ENCODE measurements at regions not wholly inside any gene's neighbourhood (a gene's known extent, or its start where the extent isn't known, plus 50 kb on each side); places are given as distances from the start of the nearest gene placed in this dataset.
"Not testable (repeated sequence)": the region's sequence is repeated elsewhere in the genome, so short reads cannot be mapped to it uniquely, and the experiment has no call there.

GRCh38 chr15:57767481-57767880 lies 61.0 kb downstream of the POLR2M start:
- DNase-seq (ENCODE audit: low spot score), result no peak

DNA sequence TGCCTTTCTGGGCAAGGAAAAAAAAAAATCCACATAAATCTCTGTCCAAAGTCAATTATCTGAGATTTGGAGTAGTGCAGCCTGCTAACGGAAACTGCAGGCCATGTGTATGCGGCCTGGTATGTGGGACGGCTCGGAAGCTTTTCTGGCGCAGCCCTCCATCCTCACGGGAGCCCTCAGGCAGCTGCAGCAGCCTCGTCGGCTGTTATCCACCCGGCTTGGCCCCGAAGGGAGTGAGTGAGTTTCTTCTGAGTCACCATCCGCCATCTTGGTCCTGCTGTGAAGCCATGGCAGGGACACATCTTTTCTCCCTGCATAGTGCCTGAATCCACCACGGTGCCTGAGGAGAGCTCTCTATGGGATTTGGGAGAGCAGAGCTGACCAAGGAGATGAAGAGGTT lies 62.8 kb downstream of the POLR2M start:
- no peak for DNase-seq (ENCODE audit: low spot score)

DNA sequence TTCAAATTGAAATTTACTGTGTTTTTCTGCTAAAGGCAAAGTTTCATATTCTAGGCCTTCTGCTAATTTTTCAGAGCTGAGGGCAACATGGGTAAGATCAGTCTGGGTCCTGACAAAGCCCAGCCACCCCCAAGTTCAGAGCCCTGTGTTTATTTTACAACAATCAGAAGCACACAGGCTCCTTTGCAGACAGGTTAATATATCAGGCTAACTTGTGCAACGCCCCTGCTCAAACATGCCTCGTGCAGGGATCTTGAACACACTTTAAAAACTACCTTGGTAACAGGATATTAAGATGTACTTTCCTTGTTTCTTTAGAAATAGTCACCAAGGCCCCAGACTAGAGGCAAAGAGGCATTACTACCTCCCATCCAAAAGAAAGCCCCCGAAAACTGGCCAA lies 64.0 kb downstream of the POLR2M start:
- no peak for DNase-seq (ENCODE audit: low spot score)

DNA sequence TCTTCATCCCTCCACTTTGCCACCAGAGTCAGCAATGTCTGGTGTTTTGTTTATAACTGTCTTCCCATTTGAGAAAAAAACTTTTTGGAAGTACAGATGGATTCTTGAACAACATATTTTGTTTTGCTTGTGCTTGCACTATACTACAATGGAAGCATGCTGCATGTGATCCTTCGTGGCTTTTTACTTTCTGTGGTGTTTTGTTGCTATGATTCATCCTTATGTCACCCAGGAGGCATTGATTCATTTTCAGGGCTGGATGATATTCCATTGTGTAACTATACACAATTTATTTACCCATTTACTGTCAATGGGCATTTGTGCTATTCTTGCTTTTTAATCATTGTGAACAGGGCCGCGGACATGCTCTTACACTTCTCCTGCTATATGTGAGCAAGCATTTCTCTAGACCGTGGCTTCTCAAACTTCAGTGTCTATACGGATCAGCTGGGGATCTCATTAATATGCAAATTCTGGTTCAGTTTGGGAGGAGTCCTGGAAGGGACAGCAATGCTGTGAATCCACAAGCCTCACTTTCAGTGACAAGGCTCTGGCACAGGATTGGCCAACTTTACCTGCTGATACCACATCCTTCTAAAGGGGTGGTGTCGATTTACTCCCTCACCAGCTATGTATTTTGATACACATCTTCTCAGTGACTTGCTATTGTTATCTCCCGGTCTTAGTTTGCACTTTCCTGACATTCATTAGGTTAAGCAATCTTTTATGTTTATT lies 65.9 kb downstream of the POLR2M start:
- DNase-seq (ENCODE audit: low spot score), result no peak

DNA sequence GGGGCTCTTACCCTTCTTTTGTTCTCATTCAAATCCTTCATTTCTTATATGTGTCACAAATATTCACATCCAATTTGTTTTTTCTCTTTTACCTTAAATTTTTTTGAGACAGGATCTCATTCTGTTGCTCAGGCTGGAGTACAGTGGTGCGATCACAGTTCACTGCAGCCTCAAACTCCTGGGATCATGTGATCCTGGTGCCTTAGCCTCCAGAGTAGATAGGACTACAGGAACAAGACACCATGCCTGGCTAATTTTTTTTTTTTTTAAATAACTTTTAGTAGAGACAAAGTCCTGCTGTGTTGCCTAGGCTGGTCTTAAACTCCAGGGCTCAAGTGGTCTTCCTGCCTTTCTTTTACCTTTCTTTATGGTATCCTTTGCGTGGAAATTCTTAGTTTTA lies 66.5 kb downstream of the POLR2M start:
- no peak for DNase-seq (ENCODE audit: low spot score)

GRCh38 chr15:57777003-57777402 lies 70.5 kb downstream of the POLR2M start:
- no peak for DNase-seq (ENCODE audit: low spot score)

GRCh38 chr15:57780471-57780870 lies 74.0 kb downstream of the POLR2M start:
- DNase-seq (ENCODE audit: low spot score), result no peak

DNA sequence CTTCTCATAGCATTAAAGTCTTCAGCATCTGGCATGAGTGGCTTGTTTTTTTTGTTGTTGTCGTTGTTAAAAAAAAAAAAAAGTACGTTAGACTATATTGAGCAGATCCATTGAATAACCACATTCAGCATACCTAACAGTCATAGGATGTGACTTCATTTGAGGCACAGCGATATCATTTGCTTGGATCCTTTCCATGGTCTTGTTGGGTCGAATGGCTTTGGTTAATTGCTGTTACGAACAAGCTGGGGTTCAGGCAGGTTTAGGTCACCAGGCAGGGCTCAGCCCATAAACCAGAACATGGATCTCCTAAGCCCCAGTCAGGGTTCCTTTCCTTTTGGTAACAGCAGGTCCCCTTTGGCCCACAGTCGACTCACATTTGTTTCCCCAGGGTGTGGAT lies 76.2 kb downstream of the POLR2M start:
- no peak for DNase-seq (ENCODE audit: low spot score)

GRCh38 chr15:57784081-57784511 lies 77.6 kb downstream of the POLR2M start:
- no peak for DNase-seq (ENCODE audit: low spot score)

- DNase-seq (ENCODE audit: low spot score), result no peak
Measured at GRCh38 chr15:57785039-57785438, 78.5 kb downstream of the POLR2M start.

DNA sequence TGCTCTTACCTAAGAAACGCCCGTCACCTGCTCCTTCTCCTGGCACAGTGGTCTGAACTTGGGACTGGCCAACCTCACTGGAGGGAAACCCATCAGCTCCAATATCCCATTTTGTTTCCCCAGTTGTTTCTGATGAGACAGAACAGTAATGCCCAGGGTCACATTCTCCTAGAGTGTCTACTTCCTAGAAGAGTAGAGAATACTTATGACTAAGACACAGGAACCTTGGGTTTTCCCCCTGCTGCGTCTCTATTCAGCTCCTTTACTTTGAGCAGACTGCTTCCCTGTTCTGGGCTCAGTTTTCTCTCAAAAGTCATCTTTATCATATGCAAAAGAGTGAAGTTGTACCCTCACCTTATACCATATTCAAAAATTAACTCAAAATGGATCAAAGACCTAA lies 79.4 kb downstream of the POLR2M start:
- DNase-seq (ENCODE audit: low spot score), result no peak

GRCh38 chr15:57789225-57789624 lies 82.7 kb downstream of the POLR2M start:
- DNase-seq (ENCODE audit: low spot score), result no peak

- no peak for DNase-seq (ENCODE audit: low spot score)
Measured at GRCh38 chr15:57792724-57793449, 86.4 kb downstream of the POLR2M start.

DNA sequence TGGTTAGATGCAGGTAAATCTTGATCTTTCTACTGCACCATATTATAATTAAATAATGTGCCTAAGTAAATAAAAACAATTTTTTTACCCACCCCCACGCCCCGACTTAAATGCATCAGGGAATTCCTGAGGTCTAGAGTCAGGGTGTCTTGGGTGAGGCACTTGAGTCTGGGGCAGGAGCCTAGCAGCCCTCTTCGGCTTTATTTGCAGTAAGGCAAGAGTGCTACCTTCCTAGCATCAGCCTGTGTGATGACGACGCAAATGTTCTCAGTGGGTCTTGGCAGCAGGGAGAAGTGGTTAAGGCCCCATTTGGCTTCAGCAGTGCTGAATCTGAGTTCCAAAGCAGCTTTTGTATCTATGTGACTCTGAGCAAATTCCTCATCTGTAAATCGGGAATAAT lies 88.7 kb downstream of the POLR2M start:
- no peak for DNase-seq (ENCODE audit: low spot score)

GRCh38 chr15:57796146-57796545 lies 89.6 kb downstream of the POLR2M start:
- no peak for DNase-seq (ENCODE audit: low spot score)

- DNase-seq (ENCODE audit: low spot score), result no peak
Measured at GRCh38 chr15:57797110-57797509, 90.6 kb downstream of the POLR2M start.

DNA sequence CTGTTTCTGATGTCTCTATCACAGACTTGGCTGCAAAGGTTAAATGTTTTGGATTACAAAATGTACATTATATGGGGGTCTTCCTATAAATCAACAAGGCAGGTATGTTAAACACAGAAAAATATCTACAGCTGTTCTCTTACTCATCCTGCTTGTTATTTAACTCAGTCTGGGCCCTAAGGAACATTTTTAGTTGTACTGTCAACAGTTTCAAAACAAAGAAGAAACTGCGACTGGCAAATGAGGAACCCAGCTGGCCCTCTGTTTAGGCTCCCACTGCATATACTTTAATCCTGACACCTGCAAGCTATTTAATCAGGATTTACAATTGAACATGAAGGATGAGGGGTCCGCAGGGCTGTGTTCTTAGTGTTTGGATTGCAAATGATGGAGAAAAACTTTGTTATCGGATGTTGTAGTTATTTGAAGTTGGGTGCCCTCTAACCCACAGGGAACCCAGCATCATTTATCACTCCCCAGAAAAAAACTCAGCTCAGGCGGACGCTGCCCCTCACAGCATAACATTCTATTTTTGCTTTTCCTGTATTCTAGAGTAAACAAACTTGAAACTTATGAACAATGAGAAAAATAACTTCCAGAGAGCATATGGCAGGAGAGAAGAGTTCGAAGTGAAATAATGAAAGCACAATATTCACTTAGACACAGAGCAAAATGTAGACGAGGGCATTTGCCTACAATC lies 91.2 kb downstream of the POLR2M start:
- no peak for DNase-seq (ENCODE audit: low spot score)

GRCh38 chr15:57806003-57806402 lies 99.5 kb downstream of the POLR2M start:
- DNase-seq (ENCODE audit: low spot score), result no peak

DNA sequence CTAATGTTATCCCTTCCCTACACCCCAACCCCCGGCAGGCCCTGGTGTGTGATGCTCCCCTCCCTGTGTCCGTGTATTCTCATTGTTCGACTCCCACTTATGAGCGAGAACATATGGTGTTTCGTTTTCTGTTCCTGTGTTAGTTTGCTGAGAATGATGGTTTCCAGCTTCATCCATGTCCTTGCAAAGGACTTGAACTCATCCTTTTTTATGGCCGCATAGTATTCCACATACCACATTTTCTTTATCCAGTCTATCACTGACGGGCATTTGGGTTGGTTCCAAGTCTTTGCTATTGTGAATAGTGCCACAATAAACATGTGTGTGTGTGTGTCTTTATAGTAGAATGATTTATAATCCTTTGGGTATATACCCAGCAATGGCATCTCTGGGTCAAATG lies 102.8 kb downstream of the POLR2M start:
- not testable (repeated sequence) for DNase-seq (ENCODE audit: low spot score)

GRCh38 chr15:57816599-57816998 lies 110.1 kb downstream of the POLR2M start:
- no peak for DNase-seq (ENCODE audit: low spot score)

- no peak for DNase-seq (ENCODE audit: low spot score)
Measured at GRCh38 chr15:57819646-57820045, 113.1 kb downstream of the POLR2M start.

DNA sequence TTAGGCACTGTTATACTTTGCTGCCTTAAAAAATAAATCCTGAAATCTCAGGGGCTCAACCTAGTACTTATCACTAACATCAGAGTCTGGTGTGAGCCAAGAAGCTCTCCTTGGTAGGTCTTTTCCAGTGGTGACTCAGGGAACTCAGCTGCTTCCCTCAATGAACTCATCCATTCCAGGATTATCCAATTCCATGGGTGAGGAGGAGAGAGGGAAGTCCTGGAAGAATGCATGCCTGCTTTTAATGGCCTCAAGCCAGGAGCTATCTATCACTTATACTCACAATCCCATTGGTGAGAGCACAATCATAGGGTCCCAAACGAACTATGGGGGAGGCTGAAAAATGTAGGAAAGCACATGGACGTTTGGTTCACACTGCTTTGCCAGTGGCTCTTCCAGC lies 113.6 kb downstream of the POLR2M start:
- DNase-seq (ENCODE audit: low spot score), result no peak

DNA sequence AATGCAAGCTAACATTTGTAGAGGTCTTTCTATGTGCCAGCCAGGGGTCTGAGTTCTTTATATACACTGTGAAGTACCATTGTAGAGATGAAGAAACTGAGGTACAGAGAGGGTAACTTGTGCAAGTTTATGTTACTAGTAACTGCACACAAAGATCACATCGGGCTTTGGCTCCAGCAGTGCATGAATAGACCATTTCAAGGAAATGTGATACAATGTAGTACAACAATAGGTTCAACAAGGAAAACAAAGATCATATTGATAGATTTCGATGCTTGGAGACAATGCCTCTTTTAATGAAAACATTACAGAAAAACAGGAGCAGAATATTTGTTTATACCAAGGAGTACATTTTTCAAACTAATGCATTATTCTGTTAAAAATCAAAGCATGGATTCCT lies 115.3 kb downstream of the POLR2M start:
- DNase-seq (ENCODE audit: low spot score), result no peak

Data from cerebellar cortex (tissue), 1 donor.